ENCODE measurements at regions not wholly inside any gene's neighbourhood (a gene's known extent, or its start where the extent isn't known, plus 50 kb on each side); places are given as distances from the start of the nearest gene placed in this dataset.
"Not testable (repeated sequence)": the region's sequence is repeated elsewhere in the genome, so short reads cannot be mapped to it uniquely, and the experiment has no call there.

DNA sequence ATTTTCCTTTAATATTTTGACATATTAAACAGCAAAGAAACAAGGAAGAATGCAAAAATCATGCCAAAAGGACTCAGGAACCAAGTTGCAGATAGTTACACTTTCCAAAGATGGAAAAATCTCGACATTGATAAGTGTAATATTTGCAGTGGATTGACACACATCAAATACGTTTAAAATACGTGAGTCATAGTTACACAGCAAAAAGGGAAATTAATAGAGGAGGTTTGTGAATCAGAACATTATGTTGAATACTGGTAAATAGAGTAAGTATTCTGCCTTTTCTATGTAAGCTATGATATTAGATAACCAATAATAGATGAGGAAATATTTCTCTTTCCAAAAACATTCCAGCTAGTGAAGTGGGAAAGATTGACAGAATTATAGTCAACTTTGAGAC is 1761.3 kb upstream of the IGFBP7 start:
- DNase-seq (ENCODE audit: low spot score) = no peak

DNA sequence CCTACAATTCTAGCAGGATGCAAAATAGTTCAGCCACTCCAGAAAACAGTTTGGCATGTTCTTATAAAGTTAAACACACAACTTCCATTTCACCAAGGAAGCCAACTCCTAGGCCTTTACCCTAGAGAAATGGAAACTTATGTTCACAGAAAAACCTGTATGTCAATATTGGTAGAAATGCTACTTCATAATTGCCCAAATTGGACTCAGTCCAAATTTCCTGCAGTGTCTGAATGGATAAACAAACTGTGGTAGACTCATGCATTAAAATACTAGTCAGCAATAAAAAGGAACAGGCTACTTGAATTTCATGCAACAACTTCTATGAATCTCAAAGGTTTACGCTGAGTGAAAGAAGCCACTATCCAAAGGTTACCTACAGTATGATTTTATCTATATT is 1738.8 kb upstream of the IGFBP7 start:
- no peak for DNase-seq (ENCODE audit: low spot score)

DNA sequence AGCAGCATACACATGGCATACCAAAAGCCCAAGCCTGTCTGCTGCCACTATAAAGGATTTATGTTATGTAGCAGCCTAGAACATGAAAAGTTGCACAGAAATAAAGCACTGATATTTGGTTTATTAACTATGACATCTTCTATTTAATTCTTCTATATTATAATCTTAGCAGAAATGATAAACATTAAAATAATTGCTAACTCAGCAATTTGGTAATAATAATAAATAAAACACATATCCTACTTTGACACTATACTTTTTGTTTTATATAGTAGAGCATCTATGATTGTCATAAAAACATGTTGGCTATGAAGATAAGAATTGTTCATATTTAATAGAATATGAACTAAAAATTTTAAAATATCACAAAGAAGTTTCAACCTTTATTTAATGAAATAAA is 1733.3 kb upstream of the IGFBP7 start:
- no peak for DNase-seq (ENCODE audit: low spot score)

DNA sequence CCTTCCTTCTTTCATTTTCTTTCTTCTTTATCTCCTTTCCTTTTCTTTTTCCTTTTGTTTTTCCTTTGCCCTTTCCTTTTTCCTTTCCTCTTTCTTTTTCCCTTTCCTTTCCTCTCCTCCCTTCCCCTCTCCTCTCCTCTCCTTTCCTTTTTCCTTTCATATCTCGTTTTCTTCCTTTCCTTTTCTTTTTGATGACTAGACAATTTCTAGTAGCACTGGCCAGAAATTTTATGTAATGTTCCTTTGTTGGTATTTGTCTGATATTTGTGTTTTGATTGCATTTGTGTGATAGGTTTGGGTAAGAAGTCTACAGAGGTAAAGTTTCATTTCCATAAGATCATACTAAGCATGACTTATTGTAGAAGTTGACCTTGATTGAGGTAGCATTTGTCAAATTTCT is 1722.9 kb upstream of the IGFBP7 start:
- no peak for DNase-seq (ENCODE audit: low spot score)

DNA sequence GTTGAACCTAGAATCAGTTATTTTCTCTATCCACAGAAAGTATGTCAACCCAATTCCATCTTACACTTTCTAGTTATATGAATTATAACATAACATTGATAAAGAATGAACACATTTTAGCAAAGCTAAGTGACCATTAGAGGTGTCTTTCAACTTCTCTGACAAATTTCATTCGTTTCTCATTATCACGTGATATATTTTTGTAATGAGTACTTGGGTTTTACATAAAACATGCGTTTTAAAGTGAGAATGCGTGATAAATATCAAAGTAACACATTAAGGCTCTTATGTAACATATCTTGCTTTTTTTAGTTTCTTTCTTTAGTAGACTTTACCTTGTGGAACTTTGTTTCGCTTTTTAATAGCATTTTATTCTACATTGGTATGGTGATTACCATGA is 1715.1 kb upstream of the IGFBP7 start:
- DNase-seq (ENCODE audit: low spot score) = no peak

DNA sequence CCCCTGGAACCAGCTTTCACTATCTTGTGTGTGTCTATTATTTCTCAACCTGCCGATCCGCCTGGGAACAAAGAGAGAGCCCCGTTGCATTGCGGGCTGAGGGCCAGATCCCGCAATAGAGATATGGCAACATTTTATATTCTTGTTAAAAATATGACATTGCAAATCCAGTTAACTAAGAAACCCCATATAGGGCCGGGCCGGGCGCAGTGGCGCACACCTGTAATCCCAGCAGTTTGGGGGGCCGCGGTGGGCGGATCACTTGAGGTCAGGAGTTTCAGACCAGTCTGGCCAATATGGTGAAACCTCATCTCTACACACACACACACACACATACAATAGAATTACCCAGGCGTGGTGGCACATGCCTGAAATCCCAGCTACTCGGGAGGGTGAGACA is 1708.4 kb upstream of the IGFBP7 start:
- DNase-seq (ENCODE audit: low spot score) = not testable (repeated sequence)

DNA sequence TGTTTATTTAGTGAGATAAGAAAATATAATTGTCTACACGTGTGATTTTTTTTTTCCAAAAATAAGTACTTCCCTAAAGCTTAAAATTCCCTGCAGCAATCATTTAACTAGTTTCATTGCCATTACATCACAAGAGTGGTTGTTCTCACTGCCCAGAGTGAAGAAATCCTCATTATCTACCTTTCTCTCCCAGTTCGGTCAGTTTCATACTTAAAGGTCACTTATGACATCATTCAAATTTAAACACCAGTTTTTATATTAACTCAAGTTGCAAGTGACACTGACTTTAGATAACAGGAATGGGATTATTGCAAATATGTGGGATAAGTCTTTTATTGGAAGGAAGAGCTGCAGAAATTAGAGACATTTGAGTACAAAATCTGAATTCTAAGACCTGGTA is 1699.8 kb upstream of the IGFBP7 start:
- DNase-seq (ENCODE audit: low spot score) = no peak

DNA sequence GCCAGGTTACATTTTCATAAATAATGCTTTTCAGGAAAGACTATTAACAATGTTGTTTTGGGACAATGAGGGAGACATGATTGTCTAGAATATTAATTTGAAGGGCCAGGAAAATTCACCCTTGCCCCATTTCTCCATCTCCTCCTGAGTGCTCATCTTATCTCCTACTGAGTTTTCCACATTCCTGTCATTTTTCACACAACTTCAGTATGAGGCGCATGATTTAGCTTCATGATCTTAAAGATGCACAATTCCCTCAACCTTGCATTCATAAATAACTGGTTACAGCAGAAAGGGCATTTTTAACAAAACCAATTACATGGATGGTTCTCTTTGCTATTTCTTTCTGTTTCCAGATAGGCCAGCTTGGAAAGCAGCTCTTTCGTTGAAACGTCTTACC is 1699.2 kb upstream of the IGFBP7 start:
- DNase-seq (ENCODE audit: low spot score) = no peak

DNA sequence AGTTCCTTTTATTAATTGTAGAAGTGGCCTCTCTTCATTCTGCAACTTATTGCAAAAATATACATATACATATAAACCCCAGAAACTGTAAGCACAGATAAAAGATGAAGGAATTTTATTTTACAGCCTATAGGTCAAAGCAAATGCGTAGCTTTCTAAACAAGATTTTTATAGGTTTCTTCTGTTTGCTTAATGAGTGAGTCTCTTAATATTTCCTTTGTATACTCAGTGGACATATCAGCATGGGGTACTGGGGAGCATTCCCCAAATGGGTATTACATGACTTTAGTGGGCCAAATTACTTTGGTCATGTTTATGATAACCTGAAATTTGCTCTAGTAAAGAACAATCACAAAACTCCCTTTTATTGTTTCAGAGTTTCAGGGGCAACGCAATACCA is 1698.6 kb upstream of the IGFBP7 start:
- no peak for DNase-seq (ENCODE audit: low spot score)

DNA sequence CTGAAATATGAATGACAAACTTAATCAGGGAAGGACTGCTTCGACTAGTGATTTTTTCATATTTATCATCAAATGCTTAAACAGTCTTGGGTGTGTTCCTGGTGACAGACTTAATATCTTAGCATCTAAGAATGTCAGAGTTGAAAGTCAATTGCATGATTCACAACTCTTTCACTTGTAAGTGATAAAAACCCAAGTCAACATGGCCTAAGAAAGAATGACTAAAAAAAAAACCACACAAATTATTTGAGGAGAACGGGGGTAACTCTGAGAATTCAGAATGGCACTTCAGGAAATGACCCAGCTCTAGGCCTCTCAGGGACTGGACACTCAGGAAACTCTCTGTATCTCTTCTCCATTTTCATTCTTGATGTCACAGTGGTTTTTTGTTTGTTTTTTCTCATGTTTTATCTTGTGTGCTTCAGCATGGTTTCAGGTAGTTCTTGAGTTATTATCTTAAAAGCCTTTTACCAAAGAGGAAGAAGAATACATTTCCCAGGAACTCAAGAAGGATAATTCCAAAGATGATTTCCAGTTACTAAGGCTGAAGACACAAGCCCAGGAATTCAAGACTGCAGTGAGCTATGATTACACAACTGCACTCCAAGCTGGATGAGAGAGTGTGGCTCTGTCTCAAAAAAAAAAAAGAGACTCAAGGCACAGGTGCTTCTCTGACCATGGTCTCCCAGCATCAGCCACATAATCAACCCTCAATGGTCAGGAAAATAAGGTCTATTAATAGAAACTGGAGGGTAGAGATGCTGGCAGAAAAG is 1697.8 kb upstream of the IGFBP7 start:
- no peak for DNase-seq (ENCODE audit: low spot score)

DNA sequence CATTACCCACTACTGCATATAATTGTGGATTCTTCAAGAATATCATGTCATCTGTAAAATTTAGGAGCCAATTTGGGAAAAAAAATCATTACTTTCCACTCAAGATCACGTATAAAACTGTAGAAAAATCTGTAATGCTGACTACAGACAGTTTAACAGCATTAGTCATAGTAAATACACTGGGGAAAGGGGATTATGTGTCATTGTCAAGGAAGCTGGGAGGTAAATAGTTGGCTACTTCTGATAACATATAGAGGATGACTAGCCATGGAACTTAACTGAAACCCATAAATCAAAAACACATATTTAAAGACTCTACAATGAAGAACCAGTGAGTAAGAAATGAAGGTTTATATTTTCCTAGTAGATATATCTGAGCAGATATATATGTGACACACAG is 1666.4 kb upstream of the IGFBP7 start:
- DNase-seq (ENCODE audit: low spot score) = no peak

DNA sequence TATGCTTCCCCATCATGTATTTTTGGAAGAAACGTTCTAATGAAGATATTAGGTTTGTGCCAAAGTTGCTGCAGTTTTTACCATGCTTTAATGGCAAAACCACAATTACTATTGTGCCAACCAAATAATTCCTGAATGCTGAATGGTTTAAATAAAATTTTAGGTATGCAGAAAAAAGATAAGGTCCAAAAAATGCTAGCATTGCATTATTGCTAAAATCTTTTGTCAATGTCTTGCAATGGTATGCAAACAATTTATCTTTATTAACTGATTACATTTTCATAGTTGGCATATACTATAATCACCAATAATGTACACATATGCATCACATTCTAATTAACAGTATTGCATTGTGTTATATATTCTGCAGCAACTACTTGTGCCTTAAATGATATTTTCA is 1657.4 kb upstream of the IGFBP7 start:
- no peak for DNase-seq (ENCODE audit: low spot score)

DNA sequence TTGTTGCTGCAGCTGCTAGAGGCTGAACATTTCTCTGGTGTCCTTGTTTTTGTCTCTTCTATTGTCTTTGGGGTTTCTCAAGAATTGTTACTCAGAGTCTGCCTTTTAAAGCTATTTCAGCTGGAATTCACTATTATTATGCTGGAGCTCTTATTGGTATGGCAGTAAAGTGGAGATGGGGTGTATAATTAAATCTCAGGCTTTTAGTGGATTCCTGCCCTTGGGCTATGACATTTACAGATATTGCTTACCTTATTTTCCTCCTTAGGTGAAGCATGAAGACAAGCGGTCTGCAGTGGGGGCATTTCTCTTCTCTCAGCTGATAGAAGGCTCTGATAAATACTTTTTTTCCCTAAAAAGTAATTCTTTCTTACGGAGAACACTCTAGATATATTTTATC is 1656.6 kb upstream of the IGFBP7 start:
- DNase-seq (ENCODE audit: low spot score) = no peak

DNA sequence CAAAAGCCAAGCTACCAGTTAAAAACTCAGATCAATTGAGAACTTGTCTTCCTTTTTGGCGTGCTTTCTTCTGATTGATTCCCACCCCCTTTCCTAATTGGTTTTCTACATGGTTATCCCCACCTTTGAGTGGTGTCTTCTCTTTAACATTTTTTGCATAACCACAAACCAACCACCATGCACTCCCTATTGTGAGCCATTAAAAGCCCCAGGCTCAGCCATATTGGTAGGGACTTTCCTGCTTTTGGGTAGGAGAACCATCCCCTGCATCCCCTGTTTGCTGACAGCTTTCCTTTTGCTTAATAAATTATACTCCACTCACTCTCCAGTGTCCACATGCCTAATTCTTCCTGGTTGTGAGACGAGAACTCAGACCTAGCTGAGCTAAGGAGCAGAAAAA is 1651.4 kb upstream of the IGFBP7 start:
- DNase-seq (ENCODE audit: low spot score) = no peak

DNA sequence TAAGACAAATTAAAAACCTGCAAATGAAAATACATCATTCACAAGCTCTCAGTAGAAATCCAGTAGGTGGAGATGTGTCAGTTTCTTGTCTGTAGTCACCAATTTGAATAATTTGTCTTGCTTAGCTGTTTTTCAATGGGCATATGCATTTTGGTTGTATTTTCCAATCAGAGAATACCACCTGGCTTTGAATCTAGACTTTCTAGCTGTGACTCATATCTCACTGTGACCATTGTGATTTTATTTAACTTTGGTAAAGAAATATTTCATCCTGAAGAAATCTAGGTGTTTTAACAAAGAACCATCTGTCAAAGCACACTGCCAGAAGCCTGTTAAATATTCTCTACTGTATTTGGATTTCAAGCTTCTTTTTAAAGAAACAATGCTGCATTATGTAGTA is 1650.6 kb upstream of the IGFBP7 start:
- DNase-seq (ENCODE audit: low spot score) = no peak

DNA sequence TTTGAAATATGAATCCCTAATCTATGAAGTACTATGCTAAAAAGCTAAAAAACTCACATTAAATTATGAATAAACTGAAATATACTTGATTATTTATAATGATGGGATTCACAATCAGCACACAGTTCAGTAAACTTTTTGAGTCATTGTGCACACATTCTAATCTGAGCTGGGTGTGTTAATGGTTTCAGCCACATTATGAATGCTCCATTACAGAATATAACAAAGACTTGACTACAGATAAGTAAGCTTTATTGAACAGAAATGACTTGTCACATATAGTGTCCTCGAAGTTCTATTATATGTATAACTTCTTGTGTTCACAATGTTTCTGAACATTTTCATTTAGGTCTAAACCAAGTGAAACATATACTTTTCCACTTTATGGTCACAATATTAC is 1649.9 kb upstream of the IGFBP7 start:
- DNase-seq (ENCODE audit: low spot score) = no peak

DNA sequence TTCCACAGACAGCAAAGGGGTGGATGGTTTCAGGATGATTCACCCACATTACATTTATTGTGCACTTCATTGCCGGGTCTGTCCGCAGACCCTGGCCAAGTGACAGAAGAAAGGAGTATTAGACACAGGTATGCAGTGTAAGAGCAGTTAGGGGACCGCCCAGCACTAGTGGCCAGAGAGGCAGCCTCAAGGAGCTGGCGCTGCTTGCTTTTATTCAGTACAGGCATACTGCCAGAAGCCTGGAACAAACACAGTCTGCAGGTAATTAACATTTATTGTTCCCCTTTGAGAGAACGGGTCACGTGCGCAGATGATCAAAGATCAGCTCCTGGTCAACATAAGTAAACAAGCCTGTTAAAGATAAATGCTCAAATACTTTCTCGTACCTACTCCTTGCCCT is 1639.0 kb upstream of the IGFBP7 start:
- DNase-seq (ENCODE audit: low spot score) = no peak

DNA sequence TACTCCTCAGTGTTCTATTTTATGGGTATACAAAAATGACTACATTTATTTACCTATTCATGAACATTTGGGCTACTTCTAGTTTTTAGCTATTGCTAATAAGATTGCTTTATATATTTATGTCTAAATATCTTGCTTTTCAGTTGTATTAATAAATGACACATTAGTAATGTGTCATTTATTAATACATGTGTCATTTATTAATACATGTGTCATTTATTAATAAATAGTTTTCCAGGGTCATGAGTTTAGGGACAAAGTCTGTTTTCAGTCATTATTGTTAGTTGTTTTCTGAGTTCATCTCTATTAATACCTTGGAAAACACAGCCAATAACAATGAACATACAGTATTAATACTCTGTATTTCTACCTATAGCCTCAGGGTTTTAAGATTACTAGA is 1630.7 kb upstream of the IGFBP7 start:
- no peak for DNase-seq (ENCODE audit: low spot score)

DNA sequence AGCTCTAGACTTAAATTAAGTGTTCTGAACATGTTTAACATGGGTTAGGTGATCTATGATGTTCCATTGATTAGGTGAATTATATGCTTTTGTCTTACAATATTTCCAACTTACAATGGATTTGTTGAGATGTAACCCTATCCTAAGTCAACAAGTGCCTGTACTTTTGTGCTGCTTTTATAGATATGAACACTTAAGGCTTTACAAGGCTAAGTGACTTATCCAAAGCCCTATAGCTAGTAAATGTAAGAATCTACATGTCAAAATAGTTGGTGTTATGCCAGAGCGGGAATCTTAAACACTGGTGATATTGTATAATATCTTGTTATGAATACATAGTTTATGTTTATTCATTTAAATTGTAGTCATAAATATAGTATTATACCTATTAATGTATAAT is 1629.1 kb upstream of the IGFBP7 start:
- no peak for DNase-seq (ENCODE audit: low spot score)

DNA sequence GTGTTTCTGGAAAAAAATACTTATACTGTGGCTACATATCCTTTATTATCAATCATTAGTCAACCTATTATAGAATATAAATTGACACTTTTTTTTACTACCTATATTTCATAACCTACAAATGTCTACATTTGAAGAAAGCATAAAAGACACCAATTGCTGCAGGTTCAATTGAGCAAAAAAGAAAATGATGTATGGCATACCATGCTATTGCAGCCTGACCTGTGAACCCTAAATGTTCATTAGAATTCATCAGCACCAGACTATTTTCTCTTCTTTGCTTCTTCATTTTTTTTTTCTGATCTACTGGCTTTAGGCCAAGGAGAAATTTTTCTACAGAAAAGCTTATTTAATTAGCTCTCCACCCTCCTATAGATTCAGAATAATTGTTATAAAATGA is 1628.2 kb upstream of the IGFBP7 start:
- DNase-seq (ENCODE audit: low spot score) = no peak

DNA sequence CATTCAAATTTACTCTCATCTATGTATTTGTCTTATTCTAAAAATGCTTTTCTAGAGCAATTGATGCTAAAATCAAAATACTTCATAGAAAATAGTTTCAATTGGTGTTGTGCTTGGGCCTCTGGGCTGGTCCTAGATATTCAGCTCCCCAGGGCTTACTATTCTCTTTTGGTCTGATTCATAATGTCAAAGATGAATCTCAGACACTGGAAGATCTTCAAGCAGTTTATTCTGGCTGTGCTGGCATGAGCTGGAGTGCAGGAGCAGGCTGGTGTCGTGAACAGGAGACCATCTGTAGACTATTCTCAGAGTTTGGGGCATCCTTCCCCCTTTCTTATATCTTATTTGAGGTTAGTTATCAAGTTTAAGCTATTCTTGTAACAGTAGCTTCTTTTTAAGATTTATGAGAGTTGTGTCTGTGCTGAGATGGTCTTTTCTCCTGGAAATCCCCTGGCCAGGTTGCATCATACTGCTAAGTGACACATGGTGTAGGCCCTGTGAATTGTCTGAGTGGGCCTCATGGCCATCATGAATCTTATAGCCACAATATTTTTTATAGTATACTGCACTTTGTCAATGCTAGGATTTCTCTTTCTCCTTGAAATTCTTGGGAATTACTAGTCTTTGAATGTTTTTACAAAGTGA is 1624.0 kb upstream of the IGFBP7 start:
- no peak for DNase-seq (ENCODE audit: low spot score)

DNA sequence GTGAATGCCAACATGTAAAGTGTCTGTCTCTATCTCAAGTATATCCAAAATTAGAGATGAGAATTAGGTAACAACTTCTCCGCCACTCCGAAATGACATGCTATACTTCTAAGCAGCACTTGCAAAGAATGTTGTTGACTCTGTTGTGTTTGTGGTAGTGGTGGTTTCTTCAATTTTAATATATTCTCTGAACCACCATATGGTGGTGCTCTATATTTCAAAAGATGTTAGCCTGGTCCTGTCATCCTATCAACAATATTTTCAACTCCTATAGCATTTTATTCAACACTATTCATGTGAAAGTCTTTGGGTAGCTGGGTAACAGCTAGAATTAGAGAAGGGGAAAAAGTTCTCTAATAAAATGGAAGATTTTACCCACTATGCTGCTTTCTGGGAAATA is 1622.8 kb upstream of the IGFBP7 start:
- DNase-seq (ENCODE audit: low spot score) = no peak

DNA sequence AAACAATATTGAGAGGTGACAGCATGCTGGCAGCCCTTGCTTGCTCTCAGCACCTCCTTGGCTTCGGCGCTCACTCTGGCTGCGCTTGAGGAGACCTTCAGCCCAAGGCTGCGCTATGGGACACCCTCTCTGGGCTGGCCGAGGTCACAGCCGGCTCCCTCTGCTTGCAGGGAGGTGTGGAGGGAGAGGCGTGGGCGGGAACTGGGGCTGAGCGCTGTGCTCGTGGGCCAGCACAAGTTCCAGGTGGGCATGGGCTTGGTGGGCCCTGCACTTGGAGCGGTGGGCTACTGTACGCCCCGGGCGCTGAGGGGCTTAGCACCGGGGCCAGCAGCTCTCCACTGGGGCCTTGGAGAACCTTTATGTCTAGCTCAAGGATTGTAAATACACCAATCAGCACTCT is 1613.8 kb upstream of the IGFBP7 start:
- no peak for DNase-seq (ENCODE audit: low spot score)

DNA sequence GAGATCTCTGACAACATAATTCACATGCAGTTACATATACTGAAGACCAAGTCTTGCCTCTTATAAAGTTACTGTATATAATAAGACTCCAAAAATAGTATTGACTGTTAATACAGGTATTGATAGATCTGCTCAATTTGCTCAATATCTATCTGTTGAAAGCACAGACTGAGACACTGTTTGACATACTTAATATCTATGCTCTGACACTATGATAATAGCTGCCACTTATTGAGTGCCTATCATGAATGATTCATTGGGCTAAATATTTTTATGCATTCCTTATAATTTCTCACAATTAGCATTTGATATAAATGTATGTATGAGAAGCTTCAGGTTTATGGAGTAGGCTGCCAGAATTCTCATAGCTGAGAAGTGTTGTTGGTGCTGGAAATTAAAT is 1600.9 kb upstream of the IGFBP7 start:
- DNase-seq (ENCODE audit: low spot score) = no peak
